ENCODE measurements at regions not wholly inside any gene's neighbourhood (a gene's known extent, or its start where the extent isn't known, plus 50 kb on each side); places are given as distances from the start of the nearest gene placed in this dataset.

- TF ChIP-seq EZH2 (IDR thresholded peaks at IDR 0.05; ENCODE audit: borderline replicate concordance, low read length) (no peak), CTCF (IDR thresholded peaks at IDR 0.05; ENCODE audit: low read length) (no peak)
- no peak overlapping the region for H2AFZ ChIP-seq (ENCODE audit: low read length)
These were observed 246.6 kb upstream of the NCKAP5 start for GRCh38 chr2:133814890-133815289.

GRCh38 chr2:133816037-133816436 lies 247.8 kb upstream of the NCKAP5 start:
- H3K9me2 ChIP-seq (ENCODE audit: low read depth, low read length) = no peaks in the 10 kb centered on the region
- no peaks in the 10 kb centered on the region for H4K20me1 ChIP-seq (ENCODE audit: insufficient read depth, low read length)
- no peaks in the 10 kb centered on the region for H3K36me3 ChIP-seq (ENCODE audit: insufficient read depth, low read length)
- TF ChIP-seq CTCF (IDR thresholded peaks at IDR 0.05; ENCODE audit: low read length) (no peak), EZH2 (IDR thresholded peaks at IDR 0.05; ENCODE audit: borderline replicate concordance, low read length) (no peak)
- no peak overlapping the region for H3K9ac ChIP-seq (ENCODE audit: low read length)
- no peak overlapping the region for H3K4me3 ChIP-seq (ENCODE audit: low read depth, low read length, poor library complexity, severe bottlenecking)
- no peaks in the 10 kb centered on the region for H3K4me1 ChIP-seq (ENCODE audit: insufficient read depth, low read length, severe bottlenecking)
- no peak overlapping the region for H2AFZ ChIP-seq (ENCODE audit: low read length)
- H3F3A ChIP-seq (ENCODE audit: insufficient read depth, low read length) = peaks cover 4% of the 10 kb centered on the region; the same call in 1 of the 2 replicates
- H3K4me2 ChIP-seq (ENCODE audit: low read length) = no peak overlapping the region
- no peak overlapping the region for H3K27ac ChIP-seq (ENCODE audit: low read depth, low read length, poor library complexity, severe bottlenecking)
- H3K79me2 ChIP-seq (ENCODE audit: insufficient read depth, low read length) = no peaks in the 10 kb centered on the region
- no peaks in the 10 kb centered on the region for H3K27me3 ChIP-seq (ENCODE audit: insufficient read depth, low read length)
- no peaks in the 10 kb centered on the region for H3K9me3 ChIP-seq (ENCODE audit: low read length)

More at GRCh38 chr2:133814890-133815289, 246.6 kb upstream of the NCKAP5 start:
- Histone ChIP-seq H3K79me2 (ENCODE audit: insufficient read depth, low read length) (no peaks in the 10 kb centered on the region), H3F3A (ENCODE audit: insufficient read depth, low read length) (peaks cover 4% of the 10 kb centered on the region; the same call in 1 of the 2 replicates), H3K9me3 (ENCODE audit: low read length) (no peaks in the 10 kb centered on the region), H3K27ac (ENCODE audit: low read depth, low read length, poor library complexity, severe bottlenecking) (no peak overlapping the region), H3K9me2 (ENCODE audit: low read depth, low read length) (no peaks in the 10 kb centered on the region), H3K4me2 (ENCODE audit: low read length) (no peak overlapping the region), H3K27me3 (ENCODE audit: insufficient read depth, low read length) (no peaks in the 10 kb centered on the region), H3K4me3 (ENCODE audit: low read depth, low read length, poor library complexity, severe bottlenecking) (no peak overlapping the region), H4K20me1 (ENCODE audit: insufficient read depth, low read length) (no peaks in the 10 kb centered on the region), H3K9ac (ENCODE audit: low read length) (no peak overlapping the region), H3K4me1 (ENCODE audit: insufficient read depth, low read length, severe bottlenecking) (no peaks in the 10 kb centered on the region), H3K36me3 (ENCODE audit: insufficient read depth, low read length) (no peaks in the 10 kb centered on the region)

GRCh38 chr2:133817680-133818566 lies 249.7 kb upstream of the NCKAP5 start:
- Histone ChIP-seq H3K9me3 (ENCODE audit: low read length) (no peaks in the 10 kb centered on the region), H3K36me3 (ENCODE audit: insufficient read depth, low read length) (no peaks in the 10 kb centered on the region), H3K4me2 (ENCODE audit: low read length) (no peak overlapping the region), H3K27ac (ENCODE audit: low read depth, low read length, poor library complexity, severe bottlenecking) (no peak overlapping the region), H3K9me2 (ENCODE audit: low read depth, low read length) (no peaks in the 10 kb centered on the region), H4K20me1 (ENCODE audit: insufficient read depth, low read length) (no peaks in the 10 kb centered on the region), H3K27me3 (ENCODE audit: insufficient read depth, low read length) (no peaks in the 10 kb centered on the region), H3K4me3 (ENCODE audit: low read depth, low read length, poor library complexity, severe bottlenecking) (no peak overlapping the region), H3K9ac (ENCODE audit: low read length) (no peak overlapping the region), H3K4me1 (ENCODE audit: insufficient read depth, low read length, severe bottlenecking) (no peaks in the 10 kb centered on the region), H2AFZ (ENCODE audit: low read length) (no peak overlapping the region), H3K79me2 (ENCODE audit: insufficient read depth, low read length) (no peaks in the 10 kb centered on the region), H3F3A (ENCODE audit: insufficient read depth, low read length) (no peaks in the 10 kb centered on the region)
- TF ChIP-seq CTCF (IDR thresholded peaks at IDR 0.05; ENCODE audit: low read length) (no peak), EZH2 (IDR thresholded peaks at IDR 0.05; ENCODE audit: borderline replicate concordance, low read length) (no peak)
